ENCODE measurements at regions not wholly inside any gene's neighbourhood (a gene's known extent, or its start where the extent isn't known, plus 50 kb on each side); places are given as distances from the start of the nearest gene placed in this dataset.

DNA sequence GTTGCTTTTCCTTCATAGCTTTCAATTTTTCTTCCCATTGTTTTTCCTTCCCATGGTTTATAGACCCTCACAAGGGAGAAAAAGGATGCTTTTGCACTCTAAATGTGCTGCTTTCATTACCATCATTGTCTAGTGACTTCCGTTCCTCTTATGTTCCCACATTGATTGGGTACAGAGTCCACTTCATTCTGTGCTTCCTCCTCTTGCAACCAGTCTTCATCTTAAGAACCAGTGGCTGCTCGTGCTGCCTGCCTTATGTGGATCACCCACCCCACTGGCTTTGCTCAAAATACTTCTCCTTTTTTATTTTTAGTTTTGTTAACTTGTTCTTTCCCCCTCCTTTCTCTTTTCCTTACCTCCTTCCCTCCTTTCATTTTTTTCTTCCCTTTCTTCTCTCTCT, 76.5 kb upstream of the BOD1L1 start:
- no peak overlapping the region for H3K4me3 Mint-ChIP-seq
- no peaks in the 10 kb centered on the region for H3K4me1 Mint-ChIP-seq
- no peaks in the 10 kb centered on the region for H3K36me3 Mint-ChIP-seq
- CTCF ChIA-PET = no interaction called here
- H3K4me1 ChIP-seq (ENCODE audit: insufficient read depth, low read length) = no peaks in the 10 kb centered on the region
- no peak overlapping the region for H3K27ac Mint-ChIP-seq
- H3K9me3 ChIP-seq (ENCODE audit: low read length) = no peaks in the 10 kb centered on the region
- no peaks in the 10 kb centered on the region for H3K27me3 ChIP-seq (ENCODE audit: insufficient read depth, low read length, poor library complexity, severe bottlenecking)
- H3K36me3 ChIP-seq (ENCODE audit: insufficient read depth, low read length) = no peaks in the 10 kb centered on the region
- H3K27me3 Mint-ChIP-seq = peaks cover 6 to 12% of the 10 kb centered on the region in 2 donors
- POLR2A ChIA-PET = no interaction called here
- no peaks in the 10 kb centered on the region for H3K9me3 Mint-ChIP-seq
- no peak overlapping the region for H3K27ac ChIP-seq (ENCODE audit: low read depth, low read length)
- no peak overlapping the region for H3K4me3 ChIP-seq (ENCODE audit: low read length)
- no peak for DNase-seq

GRCh38 chr4:13704761-13705160, 77.2 kb upstream of the BOD1L1 start:
- Mint-ChIP-seq H3K27me3 (peaks cover 6 to 13% of the 10 kb centered on the region in 2 donors), H3K27ac (no peak overlapping the region), H3K4me1 (no peaks in the 10 kb centered on the region), H3K4me3 (no peak overlapping the region), H3K36me3 (no peaks in the 10 kb centered on the region), H3K9me3 (no peaks in the 10 kb centered on the region)
- no peaks in the 10 kb centered on the region for H3K9me3 ChIP-seq (ENCODE audit: low read length)
- H3K4me3 ChIP-seq (ENCODE audit: low read length) = no peak overlapping the region
- no peak overlapping the region for H3K27ac ChIP-seq (ENCODE audit: low read depth, low read length)
- no peaks in the 10 kb centered on the region for H3K27me3 ChIP-seq (ENCODE audit: insufficient read depth, low read length, poor library complexity, severe bottlenecking)
- POLR2A ChIA-PET = no interaction called here
- DNase-seq = no peak
- no peaks in the 10 kb centered on the region for H3K36me3 ChIP-seq (ENCODE audit: insufficient read depth, low read length)
- H3K4me1 ChIP-seq (ENCODE audit: insufficient read depth, low read length) = no peaks in the 10 kb centered on the region
- CTCF ChIA-PET = no interaction called here

DNA sequence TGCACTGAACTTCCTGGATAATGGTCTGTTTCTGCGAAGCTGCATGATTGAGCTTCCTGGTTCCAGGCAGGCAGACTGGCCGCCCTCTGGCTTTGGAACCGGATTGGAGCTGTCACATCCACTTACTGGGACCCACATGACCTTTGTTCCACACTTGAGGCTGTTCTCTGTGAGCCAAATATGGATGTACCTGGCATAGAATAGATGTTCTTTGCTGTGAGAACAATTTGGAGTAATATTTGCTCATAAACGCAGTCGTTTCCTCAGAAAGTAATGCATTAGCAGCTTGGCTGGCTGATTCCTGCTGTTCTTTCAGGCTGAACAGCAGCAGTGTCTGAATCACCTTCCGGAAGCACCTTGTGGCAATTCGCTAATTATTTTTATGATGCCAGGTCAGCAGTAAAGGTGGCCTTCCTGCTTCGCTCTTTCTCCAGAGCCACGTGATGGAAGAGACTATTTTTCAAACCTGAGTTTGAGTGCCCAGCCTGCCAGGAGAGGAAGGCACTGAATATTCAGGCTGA, 78.1 kb upstream of the BOD1L1 start:
- H3K9me3 Mint-ChIP-seq = peaks cover 0 to 4% (median 0%) of the 10 kb centered on the region in 5 donors
- Histone ChIP-seq H3K4me3 (ENCODE audit: low read length) (no peak overlapping the region), H3K4me1 (ENCODE audit: insufficient read depth, low read length) (no peaks in the 10 kb centered on the region), H3K36me3 (ENCODE audit: insufficient read depth, low read length) (no peaks in the 10 kb centered on the region), H3K27me3 (ENCODE audit: insufficient read depth, low read length, poor library complexity, severe bottlenecking) (no peaks in the 10 kb centered on the region), H3K9me3 (ENCODE audit: low read length) (no peaks in the 10 kb centered on the region), H3K27ac (ENCODE audit: low read depth, low read length) (no peak overlapping the region)
- no peaks in the 10 kb centered on the region for H3K36me3 Mint-ChIP-seq
- ChIA-PET CTCF (no interaction called here), POLR2A (no interaction called here)
- H3K27me3 Mint-ChIP-seq = peaks cover 11 to 15% of the 10 kb centered on the region in 2 donors
- H3K27ac Mint-ChIP-seq = no peak overlapping the region
- H3K4me1 Mint-ChIP-seq = no peaks in the 10 kb centered on the region
- H3K4me3 Mint-ChIP-seq = no peak overlapping the region
- no peak for DNase-seq

GRCh38 chr4:13706120-13706519, 78.6 kb upstream of the BOD1L1 start:
- no peak overlapping the region for H3K27ac Mint-ChIP-seq
- Histone ChIP-seq H3K4me3 (ENCODE audit: low read length) (no peak overlapping the region), H3K27ac (ENCODE audit: low read depth, low read length) (no peak overlapping the region), H3K36me3 (ENCODE audit: insufficient read depth, low read length) (no peaks in the 10 kb centered on the region), H3K27me3 (ENCODE audit: insufficient read depth, low read length, poor library complexity, severe bottlenecking) (no peaks in the 10 kb centered on the region), H3K4me1 (ENCODE audit: insufficient read depth, low read length) (no peaks in the 10 kb centered on the region), H3K9me3 (ENCODE audit: low read length) (no peaks in the 10 kb centered on the region)
- H3K9me3 Mint-ChIP-seq = peaks cover 0 to 4% (median 0%) of the 10 kb centered on the region in 5 donors
- DNase-seq = no peak
- H3K4me1 Mint-ChIP-seq = no peaks in the 10 kb centered on the region
- no peak overlapping the region for H3K4me3 Mint-ChIP-seq
- no peaks in the 10 kb centered on the region for H3K36me3 Mint-ChIP-seq
- POLR2A ChIA-PET = no interaction called here
- CTCF ChIA-PET = no interaction called here
- H3K27me3 Mint-ChIP-seq = peaks cover 12 to 13% of the 10 kb centered on the region in 2 donors

DNA sequence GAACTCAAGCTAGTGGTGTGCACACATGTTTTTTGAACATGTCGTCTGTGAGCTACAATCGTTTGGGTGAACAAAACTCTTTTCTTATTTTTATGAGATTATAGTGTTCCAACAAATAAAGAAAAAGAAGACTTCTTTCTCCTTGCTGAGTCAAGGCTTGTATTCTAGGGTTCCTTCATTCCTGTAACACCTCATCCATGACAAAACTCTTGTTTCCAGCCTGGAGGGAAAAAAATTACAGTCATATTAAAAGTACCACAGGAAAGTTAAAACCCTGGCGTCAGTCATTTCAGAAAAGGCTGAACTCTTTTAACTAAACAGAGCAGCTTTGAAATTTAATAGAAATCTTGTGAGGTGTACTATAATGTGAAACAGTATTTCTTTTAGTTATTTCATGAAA, 79.2 kb upstream of the BOD1L1 start:
- Mint-ChIP-seq H3K27ac (no peak overlapping the region), H3K9me3 (peaks cover 0 to 4% (median 0%) of the 10 kb centered on the region in 5 donors), H3K36me3 (no peaks in the 10 kb centered on the region), H3K4me3 (no peak overlapping the region), H3K27me3 (peaks cover 14 to 19% of the 10 kb centered on the region in 2 donors), H3K4me1 (no peaks in the 10 kb centered on the region)
- H3K9me3 ChIP-seq (ENCODE audit: low read length) = no peaks in the 10 kb centered on the region
- no peaks in the 10 kb centered on the region for H3K36me3 ChIP-seq (ENCODE audit: insufficient read depth, low read length)
- ChIA-PET POLR2A (no interaction called here), CTCF (interaction anchor here (0.9 kb wide), 1 partner anchor 10 kb away, joined by 3 read pairs; no protein-coding TSS in a partner anchor)
- DNase-seq = no peak
- H3K27me3 ChIP-seq (ENCODE audit: insufficient read depth, low read length, poor library complexity, severe bottlenecking) = no peaks in the 10 kb centered on the region
- H3K4me1 ChIP-seq (ENCODE audit: insufficient read depth, low read length) = no peaks in the 10 kb centered on the region
- H3K4me3 ChIP-seq (ENCODE audit: low read length) = no peak overlapping the region
- H3K27ac ChIP-seq (ENCODE audit: low read depth, low read length) = no peak overlapping the region

DNA sequence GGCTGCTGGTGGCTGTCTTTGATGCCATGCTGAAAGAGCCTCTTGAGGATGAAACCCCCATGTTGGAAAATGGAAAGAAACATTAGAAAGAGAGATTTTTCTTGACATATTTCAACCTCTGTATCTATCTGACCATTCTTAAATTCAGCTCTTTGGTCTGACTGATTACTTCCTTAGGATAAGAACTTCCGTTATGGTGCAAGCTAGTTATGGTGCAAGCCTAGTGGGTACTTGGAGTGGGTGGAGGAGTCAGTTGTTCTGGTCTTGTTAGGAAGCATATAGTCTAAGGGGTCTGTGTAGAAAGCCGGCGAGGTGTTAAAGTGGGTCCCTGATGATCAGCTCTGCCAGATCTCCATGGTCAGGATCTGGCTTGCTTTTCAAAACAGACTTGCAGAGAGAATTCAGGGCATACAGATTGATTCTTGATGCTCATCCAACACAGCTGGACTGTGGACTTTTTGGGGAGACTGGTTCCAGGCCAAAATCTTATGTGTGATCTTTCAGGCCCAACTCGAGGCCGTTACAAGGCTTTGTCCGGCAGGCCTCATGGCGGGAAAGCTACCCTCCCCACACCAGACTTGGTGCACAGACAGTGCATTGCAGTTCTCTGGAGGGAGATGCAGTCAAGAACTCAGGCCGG, 82.8 kb upstream of the BOD1L1 start:
- H3K9me3 ChIP-seq (ENCODE audit: low read length) = no peaks in the 10 kb centered on the region
- no peaks in the 10 kb centered on the region for H3K4me1 ChIP-seq (ENCODE audit: insufficient read depth, low read length)
- Mint-ChIP-seq H3K27me3 (peaks cover 14 to 21% of the 10 kb centered on the region in 2 donors), H3K4me1 (no peaks in the 10 kb centered on the region), H3K36me3 (no peaks in the 10 kb centered on the region), H3K4me3 (no peak overlapping the region), H3K9me3 (peaks cover 0 to 4% (median 0%) of the 10 kb centered on the region in 5 donors), H3K27ac (no peak overlapping the region)
- no peak for DNase-seq
- no peaks in the 10 kb centered on the region for H3K27me3 ChIP-seq (ENCODE audit: insufficient read depth, low read length, poor library complexity, severe bottlenecking)
- no peaks in the 10 kb centered on the region for H3K36me3 ChIP-seq (ENCODE audit: insufficient read depth, low read length)
- ChIA-PET POLR2A (no interaction called here), CTCF (no interaction called here)
- H3K27ac ChIP-seq (ENCODE audit: low read depth, low read length) = no peak overlapping the region
- no peak overlapping the region for H3K4me3 ChIP-seq (ENCODE audit: low read length)

GRCh38 chr4:13711233-13711785, 83.8 kb upstream of the BOD1L1 start:
- Mint-ChIP-seq H3K27ac (no peak overlapping the region), H3K9me3 (peaks cover 0 to 4% (median 0%) of the 10 kb centered on the region in 5 donors), H3K4me1 (no peaks in the 10 kb centered on the region), H3K4me3 (no peak overlapping the region), H3K27me3 (peaks cover 10 to 21% of the 10 kb centered on the region in 2 donors), H3K36me3 (no peaks in the 10 kb centered on the region)
- ChIA-PET CTCF (no interaction called here), POLR2A (no interaction called here)
- no peaks in the 10 kb centered on the region for H3K9me3 ChIP-seq (ENCODE audit: low read length)
- no peaks in the 10 kb centered on the region for H3K27me3 ChIP-seq (ENCODE audit: insufficient read depth, low read length, poor library complexity, severe bottlenecking)
- H3K4me1 ChIP-seq (ENCODE audit: insufficient read depth, low read length) = no peaks in the 10 kb centered on the region
- H3K27ac ChIP-seq (ENCODE audit: low read depth, low read length) = no peak overlapping the region
- H3K36me3 ChIP-seq (ENCODE audit: insufficient read depth, low read length) = no peaks in the 10 kb centered on the region
- DNase-seq = no peak
- no peak overlapping the region for H3K4me3 ChIP-seq (ENCODE audit: low read length)

DNA sequence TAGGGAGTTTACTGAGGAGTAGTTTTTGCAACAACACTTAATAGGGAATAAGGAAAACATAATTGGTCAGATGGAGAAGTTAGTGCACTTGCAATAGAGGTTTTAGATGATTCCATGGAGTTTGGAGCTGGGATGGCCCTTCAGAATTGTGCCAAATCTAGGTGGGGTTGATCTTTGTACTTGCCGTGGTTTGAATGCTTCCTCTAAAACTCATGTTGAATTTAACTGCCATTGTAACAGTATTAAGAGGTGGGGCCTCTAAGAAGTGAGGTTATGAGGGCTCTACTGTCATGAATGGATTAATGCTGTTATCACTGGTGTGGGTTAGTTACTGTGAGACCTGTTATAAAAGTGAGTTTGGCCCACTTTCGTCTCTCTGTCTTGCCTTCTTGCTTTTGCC, 94.4 kb upstream of the BOD1L1 start:
- Mint-ChIP-seq H3K27me3 (peaks cover 0 to 4% of the 10 kb centered on the region in 2 donors), H3K9me3 (peaks cover 0 to 4% (median 0%) of the 10 kb centered on the region in 5 donors), H3K27ac (no peak overlapping the region), H3K36me3 (no peaks in the 10 kb centered on the region), H3K4me3 (no peak overlapping the region), H3K4me1 (no peaks in the 10 kb centered on the region)
- no peak for DNase-seq
- Histone ChIP-seq H3K27me3 (ENCODE audit: insufficient read depth, low read length, poor library complexity, severe bottlenecking) (no peaks in the 10 kb centered on the region), H3K9me3 (ENCODE audit: low read length) (no peaks in the 10 kb centered on the region), H3K27ac (ENCODE audit: low read depth, low read length) (no peak overlapping the region), H3K4me1 (ENCODE audit: insufficient read depth, low read length) (no peaks in the 10 kb centered on the region), H3K4me3 (ENCODE audit: low read length) (no peak overlapping the region), H3K36me3 (ENCODE audit: insufficient read depth, low read length) (no peaks in the 10 kb centered on the region)
- CTCF ChIA-PET = no interaction called here
- POLR2A ChIA-PET = no interaction called here

All from CD8-positive, alpha-beta memory T cell (primary cell).